ENCODE measurements at regions not wholly inside any gene's neighbourhood (a gene's known extent, or its start where the extent isn't known, plus 50 kb on each side); places are given as distances from the start of the nearest gene placed in this dataset.

- DNase-seq (ENCODE audit: low spot score): no peak
- H3K79me2 ChIP-seq: no peaks in the 10 kb centered on the region
- no peak overlapping the region for H3K4me2 ChIP-seq
- 77% methylated on average over 10 of the region's 10 CpGs for WGBS (ENCODE audit: low lambda C conversion rate, missing lambda C conversion rate)
- H3K9me2 ChIP-seq (replicated peaks; ENCODE audit: insufficient read depth): no peaks in the 10 kb centered on the region
- H3K36me3 ChIP-seq (replicated peaks; ENCODE audit: insufficient read depth, low read depth): no peaks in the 10 kb centered on the region
- no peak overlapping the region for H2AFZ ChIP-seq
- peaks cover 4% of the 10 kb centered on the region for H3K4me1 ChIP-seq (ENCODE audit: insufficient read depth)
- H3K27ac ChIP-seq: no peak overlapping the region
- no peak for TF ChIP-seq EZH2phosphoT487 (IDR thresholded peaks at IDR 0.05; ENCODE audit: low read depth, severe bottlenecking, unreplicated experiment)
- no peak for TF ChIP-seq CTCF (IDR thresholded peaks at IDR 0.05; ENCODE audit: poor library complexity)
- TF ChIP-seq EZH2 (IDR thresholded peaks at IDR 0.05; ENCODE audit: borderline replicate concordance): no peak
- no peaks in the 10 kb centered on the region for H4K20me1 ChIP-seq (ENCODE audit: insufficient read depth, poor library complexity, severe bottlenecking)
- H3K9me3 ChIP-seq (ENCODE audit: low read depth): no peaks in the 10 kb centered on the region
- H3K4me3 ChIP-seq: no peak overlapping the region
- no peaks in the 10 kb centered on the region for H3K27me3 ChIP-seq
Observed at GRCh38 chr11:70527429-70528045, 129.2 kb downstream of the CTTN start.

GRCh38 chr11:70528046-70528793 is 129.9 kb downstream of the CTTN start:
- Histone ChIP-seq H3K4me1 (ENCODE audit: insufficient read depth) (peaks cover 4% of the 10 kb centered on the region), H2AFZ (no peak overlapping the region), H3K36me3 (replicated peaks; ENCODE audit: insufficient read depth, low read depth) (no peaks in the 10 kb centered on the region), H3K4me2 (no peak overlapping the region), H3K27me3 (no peaks in the 10 kb centered on the region), H3K27ac (no peak overlapping the region), H3K79me2 (no peaks in the 10 kb centered on the region), H3K4me3 (no peak overlapping the region), H3K9me3 (ENCODE audit: low read depth) (no peaks in the 10 kb centered on the region), H4K20me1 (ENCODE audit: insufficient read depth, poor library complexity, severe bottlenecking) (no peaks in the 10 kb centered on the region), H3K9me2 (replicated peaks; ENCODE audit: insufficient read depth) (no peaks in the 10 kb centered on the region)
- DNase-seq (ENCODE audit: low spot score): no peak
- TF ChIP-seq EZH2phosphoT487 (IDR thresholded peaks at IDR 0.05; ENCODE audit: low read depth, severe bottlenecking, unreplicated experiment) (no peak), CTCF (IDR thresholded peaks at IDR 0.05; ENCODE audit: poor library complexity) (no peak), EZH2 (IDR thresholded peaks at IDR 0.05; ENCODE audit: borderline replicate concordance) (no peak)
- 91% methylated on average over 33 of the region's 33 CpGs for WGBS (ENCODE audit: low lambda C conversion rate, missing lambda C conversion rate)

- Histone ChIP-seq H3K79me2 (no peaks in the 10 kb centered on the region), H3K9me2 (replicated peaks; ENCODE audit: insufficient read depth) (no peaks in the 10 kb centered on the region), H3K27me3 (no peaks in the 10 kb centered on the region), H3K4me3 (no peak overlapping the region), H3K4me2 (no peak overlapping the region), H3K27ac (no peak overlapping the region), H3K9me3 (ENCODE audit: low read depth) (no peaks in the 10 kb centered on the region), H3K4me1 (ENCODE audit: insufficient read depth) (peaks cover 4% of the 10 kb centered on the region), H3K36me3 (replicated peaks; ENCODE audit: insufficient read depth, low read depth) (no peaks in the 10 kb centered on the region), H2AFZ (no peak overlapping the region), H4K20me1 (ENCODE audit: insufficient read depth, poor library complexity, severe bottlenecking) (no peaks in the 10 kb centered on the region)
- no peak for DNase-seq (ENCODE audit: low spot score)
- WGBS (ENCODE audit: low lambda C conversion rate, missing lambda C conversion rate): 98% methylated on average over 18 of the region's 18 CpGs
- TF ChIP-seq CTCF (IDR thresholded peaks at IDR 0.05; ENCODE audit: poor library complexity) (no peak), EZH2 (IDR thresholded peaks at IDR 0.05; ENCODE audit: borderline replicate concordance) (no peak), EZH2phosphoT487 (IDR thresholded peaks at IDR 0.05; ENCODE audit: low read depth, severe bottlenecking, unreplicated experiment) (no peak)
Observed at GRCh38 chr11:70528794-70529580, 130.7 kb downstream of the CTTN start.
